HS-5 (cell line): ENCODE measurements at regions not wholly inside any gene's neighbourhood (a gene's known extent, or its start where the extent isn't known, plus 50 kb on each side); places are given as distances from the start of the nearest gene placed in this dataset.

Experiments
- DNase-seq: peaks from one replicate; pipeline ENCODE4 v3.0.0-alpha.2; 2012; ENCODE audit warnings: low read depth

GRCh38 chr12:102534899-102535298 lies 54.5 kb upstream of the IGF1 start:
- no peak for DNase-seq

- DNase-seq: no peak
These were observed 53.3 kb upstream of the IGF1 start for GRCh38 chr12:102533483-102534215.
